IMR-90 (cell line): ENCODE measurements at regions not wholly inside any gene's neighbourhood (a gene's known extent, or its start where the extent isn't known, plus 50 kb on each side); places are given as distances from the start of the nearest gene placed in this dataset.

Experiments used
- POLR2A ChIP-seq: IDR thresholded peaks from 2 replicates; pipeline ENCODE4 v1.6.1; 2012; ENCODE audit warnings: mild to moderate bottlenecking, low read depth, low read length
- RAD21 ChIP-seq: IDR thresholded peaks from 2 replicates; pipeline ENCODE4 v1.6.1; 2012; ENCODE audit warnings: low read length, improper control_type of control experiment
- SMC3 ChIP-seq: fragments of 150-350 bp; IDR thresholded peaks from 2 replicates; pipeline ENCODE4 v1.6.1; 2016; ENCODE audit warnings: low read depth, mild to moderate bottlenecking, antibody characterized with exemption, low read length, moderate library complexity
- TF ChIP-seq, protein P1 (sequence below): conservative IDR thresholded peaks from 2 replicates; pipeline ENCODE4 v1.5.1; 2012; ENCODE audit warnings: mild to moderate bottlenecking, low read depth, low read length, improper control_type of control experiment

DNA sequence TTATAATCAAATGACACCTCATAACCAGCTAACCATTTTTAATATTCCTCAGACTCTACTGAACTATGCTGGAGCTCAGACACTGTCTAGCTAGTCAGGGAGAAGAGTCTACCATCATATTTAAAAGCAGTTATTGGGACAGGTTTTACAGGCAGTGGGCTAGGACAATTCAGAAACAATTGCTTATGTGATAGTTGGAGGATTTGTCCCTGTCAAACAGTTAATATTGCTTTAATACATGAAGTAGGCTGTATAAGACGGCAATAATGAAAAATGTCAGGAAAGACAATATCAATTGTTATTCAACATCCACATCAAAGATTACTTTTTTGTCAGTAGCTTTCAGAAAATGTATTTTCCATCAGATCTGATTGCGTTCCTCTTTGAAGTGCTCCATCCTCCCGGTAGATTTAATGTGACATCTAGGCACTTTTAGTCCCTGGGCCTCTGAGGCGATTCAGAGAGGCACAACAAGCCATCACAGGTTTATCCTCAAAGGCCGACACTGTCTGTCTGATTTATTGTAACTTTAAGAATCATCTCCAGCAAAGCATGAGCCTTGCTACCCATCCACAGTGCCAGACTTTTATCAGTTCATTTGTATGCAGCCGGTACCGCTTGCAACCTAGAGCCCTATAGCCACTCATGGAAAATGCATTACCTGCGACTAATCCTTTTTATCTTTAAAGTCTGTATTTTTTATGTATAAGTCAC lies 152.2 kb downstream of the PSAT1 start:
- TF ChIP-seq POLR2A (no peak), RAD21 (no peak), SMC3 (no peak)
- TF ChIP-seq, protein P1, sequence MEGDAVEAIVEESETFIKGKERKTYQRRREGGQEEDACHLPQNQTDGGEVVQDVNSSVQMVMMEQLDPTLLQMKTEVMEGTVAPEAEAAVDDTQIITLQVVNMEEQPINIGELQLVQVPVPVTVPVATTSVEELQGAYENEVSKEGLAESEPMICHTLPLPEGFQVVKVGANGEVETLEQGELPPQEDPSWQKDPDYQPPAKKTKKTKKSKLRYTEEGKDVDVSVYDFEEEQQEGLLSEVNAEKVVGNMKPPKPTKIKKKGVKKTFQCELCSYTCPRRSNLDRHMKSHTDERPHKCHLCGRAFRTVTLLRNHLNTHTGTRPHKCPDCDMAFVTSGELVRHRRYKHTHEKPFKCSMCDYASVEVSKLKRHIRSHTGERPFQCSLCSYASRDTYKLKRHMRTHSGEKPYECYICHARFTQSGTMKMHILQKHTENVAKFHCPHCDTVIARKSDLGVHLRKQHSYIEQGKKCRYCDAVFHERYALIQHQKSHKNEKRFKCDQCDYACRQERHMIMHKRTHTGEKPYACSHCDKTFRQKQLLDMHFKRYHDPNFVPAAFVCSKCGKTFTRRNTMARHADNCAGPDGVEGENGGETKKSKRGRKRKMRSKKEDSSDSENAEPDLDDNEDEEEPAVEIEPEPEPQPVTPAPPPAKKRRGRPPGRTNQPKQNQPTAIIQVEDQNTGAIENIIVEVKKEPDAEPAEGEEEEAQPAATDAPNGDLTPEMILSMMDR, result no peak
